IMR-90 (cell line): ENCODE measurements at regions not wholly inside any gene's neighbourhood (a gene's known extent, or its start where the extent isn't known, plus 50 kb on each side); places are given as distances from the start of the nearest gene placed in this dataset.

ENCODE experiments used
- ATAC-seq: fragments of 200-7000 bp; cut with Tn5 transposase; 2 replicates; pipeline ENCODE4 v1.9.1; 2020; ENCODE audit warnings: low read depth, mild to moderate bottlenecking, moderate library complexity
- BruUV-seq: library from RNA; stranded (reverse); fragments of 400-500 nt; replicated peaks from 2 replicates; lab custom pipeline; 2021; lab: Mats Ljungman, UMichigan
- CTCF ChIA-PET: fragments of 300-600 bp; formaldehyde crosslinking; extraction: SDS; loops from one replicate; lab custom pipeline; 2021; ENCODE audit warnings: antibody characterized with exemption; lab: Yijun Ruan, JAX
- POLR2A ChIA-PET: fragments of 300-600 bp; sonication (Branson Sonifier 250); formaldehyde crosslinking; loops from one replicate; lab custom pipeline; 2022; ENCODE audit warnings: antibody characterized with exemption; ENCODE audit not compliant: unreplicated experiment; lab: Charles Lee
- DNase-seq: peaks from one replicate; pipeline ENCODE4 v3.0.0; 2013
- H2AFZ ChIP-seq: replicated peaks from 2 replicates; pipeline ENCODE3; 2013; ENCODE audit warnings: low read length, mild to moderate bottlenecking; ENCODE audit not compliant: poor library complexity
- H2AK5ac ChIP-seq: 2 replicates; pipeline ENCODE4 v1.6.1; 2013; ENCODE audit warnings: low read depth, low read length, inconsistent platforms
- H2AK9ac ChIP-seq: replicated peaks from 2 replicates; pipeline ENCODE3; 2013; ENCODE audit warnings: mild to moderate bottlenecking, low read depth, low read length, moderate library complexity; ENCODE audit not compliant: poor library complexity
- H2BK120ac ChIP-seq: 2 replicates; pipeline ENCODE4 v1.6.1; 2013; ENCODE audit warnings: low read depth, low read length, inconsistent platforms
- H2BK15ac ChIP-seq: 3 replicates; pipeline ENCODE4 v1.6.1; 2013; ENCODE audit warnings: low read depth, low read length, inconsistent platforms
- H2BK20ac ChIP-seq: 2 replicates; pipeline ENCODE4 v1.6.1; 2013; ENCODE audit warnings: low read depth, mild to moderate bottlenecking, inconsistent platforms, low read length, moderate library complexity
- H2BK5ac ChIP-seq: 2 replicates; pipeline ENCODE4 v1.6.1; 2013; ENCODE audit warnings: mild to moderate bottlenecking, low read depth, low read length, inconsistent platforms; ENCODE audit not compliant: poor library complexity, severe bottlenecking
- H3K14ac ChIP-seq: replicated peaks from 2 replicates; pipeline ENCODE4 v1.6.1; 2013; ENCODE audit warnings: low read depth, low read length, inconsistent platforms
- H3K18ac ChIP-seq: 2 replicates; pipeline ENCODE4 v1.6.1; 2013; ENCODE audit warnings: low read depth, low read length, control low read depth
- H3K23ac ChIP-seq: 2 replicates; pipeline ENCODE4 v1.6.1; 2013; ENCODE audit warnings: low read depth, low read length, inconsistent platforms
- H3K27ac ChIP-seq: 2 replicates; pipeline ENCODE4 v1.5.1; 2013; ENCODE audit warnings: mild to moderate bottlenecking, control low read depth, low read length; ENCODE audit not compliant: insufficient read depth
- H3K27me3 ChIP-seq: 2 replicates; pipeline ENCODE4 v1.6.1; 2013; ENCODE audit warnings: low read length; ENCODE audit not compliant: control insufficient read depth, insufficient read depth
- H3K36me3 ChIP-seq: 2 replicates; pipeline ENCODE4 v1.6.1; 2013; ENCODE audit warnings: low read length, mixed read lengths; ENCODE audit not compliant: control insufficient read depth, insufficient read depth
- H3K4ac ChIP-seq: 2 replicates; pipeline ENCODE4 v1.6.1; 2013; ENCODE audit warnings: low read depth, low read length, inconsistent platforms
- H3K4me1 ChIP-seq: 2 replicates; pipeline ENCODE4 v1.6.1; 2013; ENCODE audit warnings: low read length, mixed read lengths; ENCODE audit not compliant: control insufficient read depth, insufficient read depth
- H3K4me2 ChIP-seq: 2 replicates; pipeline ENCODE4 v1.6.1; 2013; ENCODE audit warnings: low read depth, mild to moderate bottlenecking, control low read depth, low read length, moderate library complexity
- H3K4me3 ChIP-seq: 2 replicates; pipeline ENCODE4 v1.5.1; 2013; ENCODE audit warnings: low read depth, mild to moderate bottlenecking, control low read depth, low read length, moderate library complexity; ENCODE audit not compliant: insufficient read depth
- H3K56ac ChIP-seq: 2 replicates; pipeline ENCODE4 v1.6.1; 2013; ENCODE audit warnings: low read length, inconsistent platforms; ENCODE audit not compliant: insufficient read depth; ENCODE audit errors: extremely low read depth
- H3K79me1 ChIP-seq, 2 experiments: 2 replicates each; pipeline ENCODE4 v1.6.1; 2013; ENCODE audit warnings: low read length in 2 of 2, inconsistent platforms in 1 of 2, low read depth in 1 of 2
- H3K9ac ChIP-seq: 2 replicates; pipeline ENCODE4 v1.6.1; 2013; ENCODE audit warnings: low read depth, low read length, control low read depth
- H3K9me1 ChIP-seq: 2 replicates; pipeline ENCODE4 v1.6.1; 2013; ENCODE audit warnings: low read length, inconsistent platforms; ENCODE audit not compliant: insufficient read depth
- H3K9me3 ChIP-seq: 2 replicates; pipeline ENCODE4 v1.6.1; 2013; ENCODE audit warnings: low read length; ENCODE audit not compliant: control insufficient read depth, insufficient read depth
- H4K20me1 ChIP-seq: 2 replicates; pipeline ENCODE4 v1.6.1; 2013; ENCODE audit warnings: low read length, inconsistent platforms; ENCODE audit not compliant: insufficient read depth
- H4K5ac ChIP-seq: 2 replicates; pipeline ENCODE4 v1.6.1; 2013; ENCODE audit warnings: mild to moderate bottlenecking, low read depth, low read length, control low read depth
- H4K8ac ChIP-seq, 2 experiments: 2 replicates each; pipeline ENCODE4 v1.6.1; 2013; ENCODE audit warnings: low read depth in 2 of 2, low read length in 2 of 2, control low read depth in 1 of 2, inconsistent platforms in 1 of 2
- H4K91ac ChIP-seq: 2 replicates; pipeline ENCODE4 v1.6.1; 2013; ENCODE audit warnings: low read depth, low read length, inconsistent platforms; ENCODE audit not compliant: insufficient read depth
- BHLHE40 ChIP-seq: fragments of 150-350 bp; IDR thresholded peaks from 2 replicates; pipeline ENCODE4 v1.6.1; 2016; ENCODE audit warnings: mild to moderate bottlenecking, low read depth, low read length
- CTCF ChIP-seq: conservative IDR thresholded peaks from 2 replicates; pipeline ENCODE4 v1.5.1; 2012; ENCODE audit warnings: mild to moderate bottlenecking, low read depth, low read length, improper control_type of control experiment
- NFE2L2 ChIP-seq: fragments of 150-350 bp; IDR thresholded peaks from 2 replicates; pipeline ENCODE4 v1.6.1; 2016; ENCODE audit warnings: low read depth, mild to moderate bottlenecking, low read length
- RAD21 ChIP-seq: IDR thresholded peaks from 2 replicates; pipeline ENCODE4 v1.6.1; 2012; ENCODE audit warnings: low read length, improper control_type of control experiment
- RCOR1 ChIP-seq: IDR thresholded peaks from 2 replicates; pipeline ENCODE4 v1.6.1; 2012; ENCODE audit warnings: mild to moderate bottlenecking, low read length, improper control_type of control experiment; ENCODE audit not compliant: insufficient replicate concordance
- SMC3 ChIP-seq: fragments of 150-350 bp; IDR thresholded peaks from 2 replicates; pipeline ENCODE4 v1.6.1; 2016; ENCODE audit warnings: low read depth, mild to moderate bottlenecking, antibody characterized with exemption, low read length, moderate library complexity
- WGBS, 2 experiments: methylation state at CpG; one replicate each; pipeline versions ENCODE4 v1.1.5 to v1.1.7; 2013; ENCODE audit warnings: missing lambda C conversion rate in 2 of 2; ENCODE audit not compliant: insufficient read length in 1 of 2; ENCODE audit errors: extremely low coverage in 2 of 2; 5-methylcytosine and 5-hydroxymethylcytosine counted together
- dilution Hi-C: fragments of 300-500 bp; cut with HindIII; formaldehyde crosslinking; loops from one replicate; pipeline ENCODE4 v1.14.3; 2018; ENCODE audit warnings: low sequenced_read_pairs; ENCODE audit not compliant: unreplicated experiment
- in situ Hi-C: fragments of 300-500 bp; cut with MboI; formaldehyde crosslinking; loops from 3 replicates; pipeline ENCODE4 v1.14.3; 2019; ENCODE audit warnings: low sequenced_read_pairs, inconsistent platforms, mixed read lengths
- intact Hi-C: fragments of 100-400 bp; cut with micrococcal nuclease; formaldehyde crosslinking; loops from 2 replicates; pipeline ENCODE4 v1.10.0; 2022

GRCh38 chr4:81844717-81845116, 373.0 kb upstream of the RASGEF1B start:
- no peaks in the 10 kb centered on the region for H3K9me3 ChIP-seq
- intact Hi-C loops = loop anchor here (1.0 to 5.0 kb wide), 5 partner anchors 358 to 777 kb away; no protein-coding TSS in a partner anchor
- BruUV-seq = no TSS peak
- no peak overlapping the region for H4K5ac ChIP-seq
- ChIA-PET CTCF (interaction anchor here (1.1 to 2.0 kb wide), 5 partner anchors 12 to 424 kb away, joined by 3 to 13 read pairs (median 4); no protein-coding TSS in a partner anchor), POLR2A (interaction anchor here (0.5 kb wide), 1 partner anchor 378 kb away, joined by 5 read pairs; no protein-coding TSS in a partner anchor)
- H2AK5ac ChIP-seq = no peak overlapping the region
- WGBS, 2 experiments = no CpG with 5 or more reads among the region's 3 CpGs
- no peak overlapping the region for H3K56ac ChIP-seq
- H3K4me1 ChIP-seq = no peaks in the 10 kb centered on the region
- H3K18ac ChIP-seq = no peak overlapping the region
- H3K9ac ChIP-seq = no peak overlapping the region
- no peak overlapping the region for H3K23ac ChIP-seq
- no peak overlapping the region for H3K4me3 ChIP-seq
- DNase-seq = peak; percentile 57
- H2BK20ac ChIP-seq = no peak overlapping the region
- no peaks in the 10 kb centered on the region for H3K9me1 ChIP-seq
- H4K20me1 ChIP-seq = no peaks in the 10 kb centered on the region
- no peak overlapping the region for H3K27ac ChIP-seq
- no peak overlapping the region for H2AFZ ChIP-seq
- TF ChIP-seq RAD21 (peak; percentile 74), NFE2L2 (peak; percentile 55), BHLHE40 (no peak), RCOR1 (no peak), CTCF (peak; percentile 76), SMC3 (peak; percentile 74)
- H2BK15ac ChIP-seq = no peak overlapping the region
- no peak overlapping the region for H3K14ac ChIP-seq
- peak; percentile 97 for ATAC-seq
- H4K8ac ChIP-seq = no peak overlapping the region
- in situ Hi-C loops = loop anchor here (5.0 to 10.0 kb wide), 2 partner anchors 377 to 440 kb away; no protein-coding TSS in a partner anchor
- H2BK5ac ChIP-seq = no peak overlapping the region
- no peak overlapping the region for H3K4ac ChIP-seq
- H2AK9ac ChIP-seq = no peak overlapping the region
- H2BK120ac ChIP-seq = no peak overlapping the region
- no peaks in the 10 kb centered on the region for H3K36me3 ChIP-seq
- H3K4me2 ChIP-seq = no peak overlapping the region
- no peaks in the 10 kb centered on the region for H3K27me3 ChIP-seq
- H4K91ac ChIP-seq = no peak overlapping the region
- dilution Hi-C loops = loop anchor here (25.0 kb wide), 1 partner anchor 432 kb away; no protein-coding TSS in a partner anchor
- no peaks in the 10 kb centered on the region for H3K79me1 ChIP-seq
